Spleen (tissue), 7 donors: ENCODE measurements at regions not wholly inside any gene's neighbourhood (a gene's known extent, or its start where the extent isn't known, plus 50 kb on each side); places are given as distances from the start of the nearest gene placed in this dataset.

Experiments
- CTCF ChIP-seq, 11 experiments: fragments of 200-600 bp in 7 of 11; fragments of 450-650 bp in 4 of 11; sonication (generic) in 4 of 11; IDR thresholded peaks in 8 of 11; conservative IDR thresholded peaks in 3 of 11; 1 replicate in 7 of 11; 2 replicates in 4 of 11; pipeline versions ENCODE4 v1.4.0 to v1.8.0; 2016 to 2021; ENCODE audit warnings: antibody characterized with exemption in 11 of 11, inconsistent platforms in 4 of 11, mild to moderate bottlenecking in 1 of 11
- POLR2A ChIP-seq, 3 donors: fragments of 450-650 bp; IDR thresholded peaks; one replicate each; pipeline ENCODE4 v1.5.1; 2017; ENCODE audit warnings: antibody characterized with exemption in 3 of 3, mild to moderate bottlenecking in 1 of 3
- POLR2AphosphoS5 ChIP-seq, 3 donors: sonication (generic); formaldehyde crosslinking; IDR thresholded peaks; one replicate each; pipeline ENCODE4 v1.5.1; 2017; ENCODE audit warnings: antibody characterized with exemption in 3 of 3
- donor health status: DM: no; HTN: no; CAD: no; lungs with moderate emphysema.
- donor health status: DM: no; HTN: no; CAD: no.
- donor health status: DM: no; HTN: no; CAD: no.

GRCh38 chr2:59706729-59707128 lies 846.7 kb downstream of the BCL11A start:
- TF ChIP-seq CTCF (IDR thresholded peaks at IDR 0.05 in 8 of 11, conservative IDR thresholded peaks at IDR 0.05 in 3 of 11) (no peak), POLR2A (IDR thresholded peaks at IDR 0.05) (no peak), POLR2AphosphoS5 (IDR thresholded peaks at IDR 0.05) (no peak)
